Fibroblast of skin of back (primary cell): ENCODE measurements at regions not wholly inside any gene's neighbourhood (a gene's known extent, or its start where the extent isn't known, plus 50 kb on each side); places are given as distances from the start of the nearest gene placed in this dataset.

ENCODE experiments used
- DNase-seq: peaks from one replicate; pipeline ENCODE4 v3.0.0-alpha.2; 2013

GRCh38 chr3:16810593-16811367 lies 74.0 kb upstream of the PLCL2 start:
- DNase-seq = no peak

- no peak for DNase-seq
These were observed 72.8 kb upstream of the PLCL2 start for GRCh38 chr3:16811950-16812349.

GRCh38 chr3:16813336-16813735 lies 71.4 kb upstream of the PLCL2 start:
- no peak for DNase-seq

- no peak for DNase-seq
These were observed 68.5 kb upstream of the PLCL2 start for GRCh38 chr3:16816048-16816780.

- no peak for DNase-seq
These were observed 67.6 kb upstream of the PLCL2 start for GRCh38 chr3:16817197-16817596.

GRCh38 chr3:16818194-16818593 lies 66.6 kb upstream of the PLCL2 start:
- DNase-seq = no peak

- DNase-seq = no peak
These were observed 65.8 kb upstream of the PLCL2 start for GRCh38 chr3:16818945-16819344.

GRCh38 chr3:16820485-16820884 lies 64.3 kb upstream of the PLCL2 start:
- no peak for DNase-seq

- DNase-seq = no peak
These were observed 63.7 kb upstream of the PLCL2 start for GRCh38 chr3:16821053-16821452.

- no peak for DNase-seq
These were observed 60.6 kb upstream of the PLCL2 start for GRCh38 chr3:16824081-16824696.

GRCh38 chr3:16825617-16826204 lies 59.0 kb upstream of the PLCL2 start:
- DNase-seq = no peak

- DNase-seq = peak; percentile 51
These were observed 55.9 kb upstream of the PLCL2 start for GRCh38 chr3:16828815-16829214.

- no peak for DNase-seq
These were observed 52.9 kb upstream of the PLCL2 start for GRCh38 chr3:16831846-16832245.

- no peak for DNase-seq
These were observed 50.5 kb upstream of the PLCL2 start for GRCh38 chr3:16834214-16834613.

GRCh38 chr3:16834753-16835152 lies 50.0 kb upstream of the PLCL2 start:
- DNase-seq = no peak
